Pancreas (tissue), 10 donors: ENCODE measurements at regions not wholly inside any gene's neighbourhood (a gene's known extent, or its start where the extent isn't known, plus 50 kb on each side); places are given as distances from the start of the nearest gene placed in this dataset.
A peak's percentile ranks its signal among the peaks of the same experiment; 100 is the strongest.

Experiments used
- ATAC-seq, 4 donors: fragments of 200-7000 bp; cut with Tn5 transposase; one replicate each; pipeline versions ENCODE4 v1.8.0 to v1.9.1; 2020; ENCODE audit warnings: mild to moderate bottlenecking in 4 of 4, moderate library complexity in 4 of 4
- DNase-seq, 6 donors: peaks; one replicate each; pipeline ENCODE4 v3.0.0-alpha.2; 2020
- FAIRE-seq: peaks from 2 replicates; lab custom pipeline; 2012; peaks lifted over from hg19 to GRCh38; lab: Jason Lieb, UNC
- H3K27ac ChIP-seq, 4 donors: fragments of 200-600 bp; sonication (generic); 1 replicate in 3 of 4; 2 replicates in 1 of 4; pipeline versions ENCODE4 v1.5.0 to v1.8.0; 2020
- H3K27me3 ChIP-seq, 4 donors: fragments of 200-600 bp; one replicate each; pipeline ENCODE4 v1.8.0; 2021
- H3K36me3 ChIP-seq, 3 donors: fragments of 200-600 bp; sonication (generic) in 1 of 3; one replicate each; pipeline versions ENCODE4 v1.5.0 to v1.8.0; 2020 to 2021
- H3K4me1 ChIP-seq, 3 donors: fragments of 200-600 bp; one replicate each; pipeline ENCODE4 v1.8.0; 2021
- H3K4me3 ChIP-seq, 4 donors: fragments of 200-600 bp; sonication (generic) in 2 of 4; one replicate each; pipeline versions ENCODE4 v1.5.0 to v1.8.0; 2020 to 2021
- H3K9me3 ChIP-seq, 4 donors: fragments of 200-600 bp; one replicate each; pipeline ENCODE4 v1.8.0; 2021
- WGBS, 2 donors: extraction: QIAGEN DNeasy Blood & Tissue Kit; methylation state at CpG; one replicate each; pipeline ENCODE4 v1.1.7; 2013; 5-methylcytosine and 5-hydroxymethylcytosine counted together
- intact Hi-C, 3 donors: fragments of 100-400 bp; cut with DNase I; formaldehyde crosslinking; loops; one replicate each; pipeline versions ENCODE4 v1.11.1 to v1.14.2; 2022
- TF ChIP-seq, protein P1 (sequence below), 4 donors: fragments of 200-600 bp; sonication (generic) in 3 of 4; IDR thresholded peaks; one replicate each; pipeline versions ENCODE4 v1.5.0 to v1.8.0; 2021; ENCODE audit warnings: antibody characterized with exemption in 4 of 4
- donor health status: healthy with polysubstance abuse.
- donor health status: DM: no; HTN: no; CAD: no; lungs with moderate emphysema.
- donor health status: DM: no; HTN: no; CAD: no.
- donor health status: control.
- donor health status: control.
- donor health status: Bipolar disorder and iron deficiency.
- donor health status: DM: yes; HTN: yes; CAD: no.
- donor health status: DM: no; HTN: no; CAD: no.
- donor health status: DM: no; HTN: no; CAD: no.
- donor health status: DM: yes; HTN: yes; CAD: no.

DNA sequence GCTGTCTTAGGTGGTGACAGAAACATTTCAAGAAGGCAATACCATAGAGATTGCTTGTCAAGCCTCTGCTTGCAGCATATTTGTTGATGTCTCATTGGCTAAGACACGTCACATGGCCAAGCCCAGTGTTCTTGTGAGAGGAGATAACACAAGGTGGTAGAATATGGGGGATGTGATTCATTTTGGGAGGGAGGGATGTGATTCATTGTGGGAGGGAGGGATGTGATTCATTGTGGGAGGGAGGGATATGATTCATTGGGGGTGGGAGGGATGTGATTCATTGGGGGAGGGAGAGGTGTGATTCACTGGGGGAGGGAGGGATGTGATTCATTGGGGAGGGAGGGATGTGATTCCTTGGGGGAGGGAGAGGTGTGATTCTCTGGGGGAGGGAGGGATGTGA is 470.5 kb upstream of the SALL1 start:
- Histone ChIP-seq H3K4me1 (no peaks in the 10 kb centered on the region), H3K36me3 (no peaks in the 10 kb centered on the region), H3K9me3 (no peaks in the 10 kb centered on the region), H3K27me3 (no peaks in the 10 kb centered on the region), H3K27ac (no peak overlapping the region), H3K4me3 (no peak overlapping the region)
- intact Hi-C loops, result no loop called here
- no peak for ATAC-seq
- 57 to 61% methylated on average over 1 of the region's 1 CpG for WGBS, 2 donors
- FAIRE-seq, result no peak
- DNase-seq, result no peak
- TF ChIP-seq, protein P1, sequence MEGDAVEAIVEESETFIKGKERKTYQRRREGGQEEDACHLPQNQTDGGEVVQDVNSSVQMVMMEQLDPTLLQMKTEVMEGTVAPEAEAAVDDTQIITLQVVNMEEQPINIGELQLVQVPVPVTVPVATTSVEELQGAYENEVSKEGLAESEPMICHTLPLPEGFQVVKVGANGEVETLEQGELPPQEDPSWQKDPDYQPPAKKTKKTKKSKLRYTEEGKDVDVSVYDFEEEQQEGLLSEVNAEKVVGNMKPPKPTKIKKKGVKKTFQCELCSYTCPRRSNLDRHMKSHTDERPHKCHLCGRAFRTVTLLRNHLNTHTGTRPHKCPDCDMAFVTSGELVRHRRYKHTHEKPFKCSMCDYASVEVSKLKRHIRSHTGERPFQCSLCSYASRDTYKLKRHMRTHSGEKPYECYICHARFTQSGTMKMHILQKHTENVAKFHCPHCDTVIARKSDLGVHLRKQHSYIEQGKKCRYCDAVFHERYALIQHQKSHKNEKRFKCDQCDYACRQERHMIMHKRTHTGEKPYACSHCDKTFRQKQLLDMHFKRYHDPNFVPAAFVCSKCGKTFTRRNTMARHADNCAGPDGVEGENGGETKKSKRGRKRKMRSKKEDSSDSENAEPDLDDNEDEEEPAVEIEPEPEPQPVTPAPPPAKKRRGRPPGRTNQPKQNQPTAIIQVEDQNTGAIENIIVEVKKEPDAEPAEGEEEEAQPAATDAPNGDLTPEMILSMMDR (IDR thresholded peaks at IDR 0.05), result no peak

DNA sequence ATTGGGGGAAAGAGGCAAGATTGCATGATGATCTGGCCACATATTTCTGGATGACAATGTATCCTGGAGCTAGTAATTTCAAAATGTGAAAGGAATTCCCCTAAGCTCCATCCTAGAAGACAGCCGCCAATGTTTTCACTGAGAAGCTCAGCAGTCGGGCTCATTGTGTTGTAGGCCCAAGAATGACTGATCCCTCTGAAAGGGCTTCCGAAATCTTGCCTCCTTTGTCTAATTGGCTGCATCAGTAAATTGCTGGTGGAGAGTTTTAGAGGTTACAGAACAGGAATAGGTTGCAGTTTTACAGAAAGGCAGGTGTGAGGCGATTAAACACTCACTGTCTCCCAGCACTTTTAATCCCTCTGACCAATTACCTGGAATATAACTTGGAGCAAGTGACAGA is 464.1 kb upstream of the SALL1 start:
- WGBS, 2 donors, result 85 to 86% methylated on average over 4 of the region's 4 CpGs
- no peaks in the 10 kb centered on the region for H3K9me3 ChIP-seq
- TF ChIP-seq, protein P1 (IDR thresholded peaks at IDR 0.05), result no peak
- no peak for ATAC-seq
- H3K4me1 ChIP-seq, result no peaks in the 10 kb centered on the region
- H3K27ac ChIP-seq, result no peak overlapping the region
- DNase-seq, result no peak
- intact Hi-C loops, result no loop called here
- H3K27me3 ChIP-seq, result no peaks in the 10 kb centered on the region
- H3K4me3 ChIP-seq, result no peak overlapping the region
- no peaks in the 10 kb centered on the region for H3K36me3 ChIP-seq
- FAIRE-seq, result no peak

DNA sequence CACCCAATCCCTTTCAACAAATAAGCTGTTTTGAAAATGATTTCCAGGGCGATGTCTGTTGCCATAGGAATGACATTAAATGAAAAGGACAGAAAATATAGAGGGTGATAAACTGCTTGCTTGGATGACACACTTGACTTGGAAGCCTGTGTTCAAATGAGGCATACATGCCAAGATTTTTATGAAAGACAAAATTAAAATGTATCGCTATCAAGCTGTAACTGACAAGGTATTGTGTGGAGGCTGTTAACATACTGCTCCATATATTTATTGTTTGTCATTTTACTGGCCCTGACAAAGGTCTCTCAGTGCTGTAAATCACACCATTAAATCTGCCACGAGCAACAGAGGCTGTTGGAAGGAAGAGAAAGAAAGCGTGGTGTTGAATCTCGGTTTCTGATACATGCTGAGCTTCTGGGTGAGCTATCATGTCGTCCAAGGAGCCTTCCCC is 456.2 kb upstream of the SALL1 start:
- no peak for FAIRE-seq
- no peaks in the 10 kb centered on the region for H3K27me3 ChIP-seq
- no peak overlapping the region for H3K4me3 ChIP-seq
- H3K36me3 ChIP-seq, result no peaks in the 10 kb centered on the region
- WGBS, 2 donors, result 41 to 46% methylated on average over 6 of the region's 6 CpGs
- DNase-seq, result no peak
- no peaks in the 10 kb centered on the region for H3K4me1 ChIP-seq
- intact Hi-C loops, result no loop called here
- TF ChIP-seq, protein P1 (IDR thresholded peaks at IDR 0.05), result no peak
- ATAC-seq, result no peak
- H3K27ac ChIP-seq, result no peak overlapping the region
- H3K9me3 ChIP-seq, result no peaks in the 10 kb centered on the region

DNA sequence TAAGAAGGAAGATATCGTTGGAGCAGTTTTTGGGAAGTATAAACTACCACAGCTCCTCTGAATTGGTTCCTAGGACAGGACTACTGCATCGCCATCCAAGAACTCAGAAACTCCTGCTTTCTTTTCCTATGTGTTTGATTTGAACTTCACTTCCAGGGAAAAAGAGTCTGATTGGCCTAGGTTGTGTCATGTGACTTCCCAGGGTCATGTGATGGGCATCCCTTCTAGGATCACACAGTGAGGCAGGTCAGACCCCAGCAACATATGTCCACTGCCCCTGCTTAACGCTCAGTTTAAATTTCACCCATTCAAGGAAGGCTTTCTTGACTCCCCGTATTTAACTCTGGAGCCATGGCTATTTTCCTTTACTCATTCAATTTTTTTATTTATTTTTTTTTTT is 445.2 kb upstream of the SALL1 start:
- peaks cover 0 to 5% (median 0%) of the 10 kb centered on the region in 3 donors for H3K4me1 ChIP-seq
- H3K9me3 ChIP-seq, result no peaks in the 10 kb centered on the region
- intact Hi-C loops, result no loop called here
- H3K4me3 ChIP-seq, result no peak overlapping the region
- WGBS, 2 donors, result 88 to 90% methylated on average over 4 of the region's 4 CpGs
- ATAC-seq (no peak), DNase-seq (no peak), FAIRE-seq (no peak)
- TF ChIP-seq, protein P1 (IDR thresholded peaks at IDR 0.05), result no peak
- no peaks in the 10 kb centered on the region for H3K27me3 ChIP-seq
- no peak overlapping the region for H3K27ac ChIP-seq
- H3K36me3 ChIP-seq, result no peaks in the 10 kb centered on the region

DNA sequence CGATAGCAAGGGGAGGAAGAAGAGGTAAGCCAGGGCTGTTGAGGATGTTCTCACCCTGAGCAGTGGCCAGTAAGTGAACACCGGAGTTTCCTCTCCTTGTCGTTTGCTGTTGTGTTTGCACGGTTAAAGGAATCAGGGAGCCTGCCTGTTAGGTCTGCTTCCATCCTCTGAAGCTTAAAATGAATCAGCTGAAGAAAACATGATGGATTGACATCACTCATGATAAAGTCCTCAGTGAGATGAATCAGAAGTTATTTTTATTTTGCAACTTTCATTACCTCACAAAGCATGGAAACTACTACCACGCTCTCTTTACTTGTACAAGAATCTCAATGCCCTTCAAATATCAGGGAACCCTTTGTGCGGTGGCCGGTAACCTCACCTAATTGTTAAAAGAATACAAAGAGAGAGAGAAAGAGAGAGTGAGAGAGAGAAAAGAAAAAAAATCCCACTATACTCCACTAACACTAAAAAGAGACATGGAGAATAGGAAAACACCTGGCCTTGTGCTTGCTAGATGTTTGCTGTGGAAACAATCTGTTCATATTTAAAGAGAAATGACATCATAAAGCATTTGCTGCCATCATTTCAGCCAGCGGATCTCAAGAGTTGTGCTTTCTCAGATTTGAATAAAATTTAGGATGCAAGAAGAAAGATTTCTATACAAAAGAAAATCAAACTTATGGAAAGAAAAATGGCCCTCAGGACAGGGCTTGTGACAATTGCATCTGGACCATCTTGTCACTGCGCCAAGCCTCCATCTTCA is 441.6 kb upstream of the SALL1 start:
- intact Hi-C loops, result no loop called here
- peaks cover 0 to 7% (median 0%) of the 10 kb centered on the region in 3 donors for H3K4me1 ChIP-seq
- no peak overlapping the region for H3K4me3 ChIP-seq
- 56% methylated on average over 9 of the region's 9 CpGs for WGBS, 2 donors
- no peak for ATAC-seq
- H3K27me3 ChIP-seq, result no peaks in the 10 kb centered on the region
- H3K9me3 ChIP-seq, result no peaks in the 10 kb centered on the region
- peak in 1 of 6 donors; percentile 20 for DNase-seq
- no peak for FAIRE-seq
- no peak overlapping the region for H3K27ac ChIP-seq
- no peaks in the 10 kb centered on the region for H3K36me3 ChIP-seq
- TF ChIP-seq, protein P1 (IDR thresholded peaks at IDR 0.05), result no peak
